ENCODE measurements at regions not wholly inside any gene's neighbourhood (a gene's known extent, or its start where the extent isn't known, plus 50 kb on each side); places are given as distances from the start of the nearest gene placed in this dataset.
"Not testable (repeated sequence)": the region's sequence is repeated elsewhere in the genome, so short reads cannot be mapped to it uniquely, and the experiment has no call there.

DNA sequence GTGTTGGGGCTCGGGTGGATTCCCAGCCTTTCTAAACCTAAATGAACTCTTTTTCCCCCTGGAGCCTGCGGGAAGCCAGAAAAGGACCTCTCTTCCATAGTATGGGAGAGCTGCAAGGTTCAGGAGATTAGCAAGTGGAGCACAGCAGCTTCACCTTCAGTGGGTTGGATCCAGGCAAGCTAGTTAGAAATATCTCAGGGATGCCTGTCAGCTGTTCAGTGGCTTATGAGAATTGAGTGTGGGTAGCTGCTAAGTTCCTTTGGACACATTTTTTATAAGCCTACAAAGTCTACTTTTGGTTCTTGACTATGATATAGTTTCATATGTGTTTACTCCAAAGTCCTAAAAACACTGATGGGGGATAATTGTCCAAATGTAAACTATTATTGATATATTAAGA lies 642.1 kb downstream of the EPM2A start:
- intact Hi-C loops (cut with micrococcal nuclease), result no loop called here
- Mint-ChIP-seq H3K27me3 (no peaks in the 10 kb centered on the region), H3K4me3 (no peak overlapping the region), H3K9me3 (peaks cover 11% of the 10 kb centered on the region), H3K27ac (no peak overlapping the region), H3K4me1 (no peaks in the 10 kb centered on the region), H3K36me3 (ENCODE audit: low read depth) (no peaks in the 10 kb centered on the region)
- ChIA-PET CTCF (no interaction called here), POLR2A (no interaction called here)
- no peak for TF ChIP-seq CTCF (IDR thresholded peaks at IDR 0.05)
- DNase-seq (no peak), ATAC-seq (ENCODE audit: low read depth) (no peak)

DNA sequence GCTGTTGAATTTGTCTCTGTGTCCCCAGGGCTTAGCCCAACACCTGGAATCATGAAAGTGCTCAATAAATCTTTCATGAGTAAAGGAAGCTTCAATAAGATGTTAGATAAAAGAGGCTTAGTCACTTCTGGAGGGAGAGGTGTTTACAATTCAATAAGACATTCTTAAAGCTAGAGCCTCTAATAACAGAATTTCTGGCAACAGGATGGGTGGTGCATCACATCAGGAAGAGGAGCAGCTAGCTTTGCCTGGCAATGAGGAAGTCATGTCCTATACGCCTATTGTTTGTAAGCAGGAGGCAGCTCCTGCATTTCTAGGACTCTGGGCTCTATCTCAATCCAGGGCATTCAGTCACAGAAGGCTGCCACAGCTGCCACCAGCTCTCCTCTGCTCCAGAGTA lies 638.5 kb downstream of the EPM2A start:
- ChIA-PET POLR2A (no interaction called here), CTCF (no interaction called here)
- intact Hi-C loops (cut with micrococcal nuclease), result no loop called here
- Mint-ChIP-seq H3K27me3 (no peaks in the 10 kb centered on the region), H3K9me3 (peaks cover 14% of the 10 kb centered on the region), H3K36me3 (ENCODE audit: low read depth) (no peaks in the 10 kb centered on the region), H3K27ac (no peak overlapping the region), H3K4me3 (no peak overlapping the region), H3K4me1 (no peaks in the 10 kb centered on the region)
- DNase-seq (no peak), ATAC-seq (ENCODE audit: low read depth) (no peak)
- no peak for TF ChIP-seq CTCF (IDR thresholded peaks at IDR 0.05)

DNA sequence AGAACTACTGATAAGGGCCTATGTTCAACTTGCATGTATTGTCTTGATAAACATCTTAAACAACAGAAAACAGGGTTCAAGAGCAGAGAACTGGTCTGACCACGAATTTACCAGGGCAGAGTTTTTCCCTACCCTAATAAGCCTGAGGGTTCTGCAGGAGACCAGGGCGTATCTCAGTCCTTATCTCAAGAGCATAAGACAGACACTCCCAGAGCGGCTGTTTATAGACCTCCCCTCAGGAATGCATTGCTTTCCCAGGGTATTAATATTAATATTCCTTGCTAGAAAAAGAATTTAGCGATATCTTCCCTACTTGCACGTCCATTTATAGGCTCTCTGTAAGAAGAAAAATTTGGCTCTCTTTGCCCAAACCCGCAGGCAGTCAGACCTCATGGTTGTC lies 637.2 kb downstream of the EPM2A start:
- H3K9me3 Mint-ChIP-seq, result peaks cover 14% of the 10 kb centered on the region
- intact Hi-C loops (cut with micrococcal nuclease); POLR2A ChIA-PET; H3K27ac Mint-ChIP-seq; H3K36me3 Mint-ChIP-seq (ENCODE audit: low read depth); H3K27me3 Mint-ChIP-seq; H3K4me1 Mint-ChIP-seq; DNase-seq; ATAC-seq (ENCODE audit: low read depth); H3K4me3 Mint-ChIP-seq; CTCF ChIA-PET: not testable (repeated sequence)

DNA sequence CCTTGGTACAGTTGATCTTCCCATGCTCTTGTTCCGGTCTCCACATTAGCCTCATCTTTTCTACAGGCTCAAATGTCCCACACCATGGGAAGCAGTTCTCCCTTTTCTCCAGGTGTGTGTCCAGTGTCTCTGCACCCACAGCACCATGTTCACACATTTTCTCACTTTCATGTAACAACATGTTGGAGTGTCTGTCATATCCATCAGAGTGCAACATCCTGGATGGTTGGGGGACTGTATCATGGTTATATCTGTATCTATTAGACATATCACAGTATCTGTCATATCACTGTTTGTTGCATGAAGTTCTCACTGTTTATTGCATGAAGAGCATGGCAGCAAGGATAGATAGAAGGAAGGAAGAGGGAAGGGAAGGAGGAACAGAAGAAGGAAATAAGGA lies 635.6 kb downstream of the EPM2A start:
- H3K9me3 Mint-ChIP-seq, result peaks cover 14% of the 10 kb centered on the region
- ChIA-PET POLR2A (no interaction called here), CTCF (no interaction called here)
- no peak for TF ChIP-seq CTCF (IDR thresholded peaks at IDR 0.05)
- no peaks in the 10 kb centered on the region for H3K4me1 Mint-ChIP-seq
- no peaks in the 10 kb centered on the region for H3K36me3 Mint-ChIP-seq (ENCODE audit: low read depth)
- DNase-seq (no peak), ATAC-seq (ENCODE audit: low read depth) (no peak)
- H3K27me3 Mint-ChIP-seq, result no peaks in the 10 kb centered on the region
- intact Hi-C loops (cut with micrococcal nuclease), result no loop called here
- no peak overlapping the region for H3K4me3 Mint-ChIP-seq
- H3K27ac Mint-ChIP-seq, result no peak overlapping the region

DNA sequence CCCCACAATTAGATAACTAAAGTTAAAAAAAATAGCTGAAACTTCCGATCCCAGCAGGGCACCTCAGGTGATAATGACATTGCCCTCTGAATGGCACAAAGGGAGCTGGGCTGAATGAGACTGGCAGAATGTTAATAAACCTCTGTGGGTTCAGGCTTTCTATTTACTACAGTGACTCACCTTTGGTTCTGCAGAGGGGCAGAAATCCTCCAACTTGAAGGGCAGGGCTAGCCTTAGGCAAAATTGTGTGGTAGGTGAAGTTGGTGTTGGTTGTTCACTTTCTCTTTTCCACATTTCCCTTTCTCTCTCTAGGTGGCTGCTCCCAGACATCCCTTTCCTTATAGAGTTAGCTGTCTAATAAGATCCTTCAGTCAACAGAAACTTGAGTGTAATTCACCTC lies 625.2 kb downstream of the EPM2A start:
- CTCF ChIA-PET, result no interaction called here
- Mint-ChIP-seq H3K27ac (no peak overlapping the region), H3K4me1 (no peaks in the 10 kb centered on the region)

DNA sequence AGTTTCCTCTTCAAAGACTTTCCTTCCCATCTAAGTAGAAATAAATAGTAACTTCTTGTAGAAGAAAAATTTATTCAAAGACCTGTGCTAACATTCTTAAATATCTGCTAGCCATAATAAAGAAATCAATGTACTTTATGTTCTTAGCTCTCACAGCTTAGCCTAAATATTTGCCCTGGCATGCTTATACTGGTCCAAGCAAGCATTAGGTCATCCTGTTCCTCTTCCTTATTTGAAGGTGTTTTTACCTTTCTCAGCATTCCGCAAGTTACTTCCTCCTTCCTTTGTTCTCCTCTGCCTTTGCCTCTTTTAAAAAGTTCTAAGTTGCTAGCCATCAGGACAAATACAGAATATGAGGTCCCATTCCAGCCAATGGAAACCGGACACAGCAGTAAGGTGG lies 623.9 kb downstream of the EPM2A start:
- H3K9me3 Mint-ChIP-seq; CTCF ChIA-PET; H3K27me3 Mint-ChIP-seq; POLR2A ChIA-PET; H3K4me3 Mint-ChIP-seq; ATAC-seq (ENCODE audit: low read depth); H3K27ac Mint-ChIP-seq; DNase-seq; intact Hi-C loops (cut with micrococcal nuclease); H3K4me1 Mint-ChIP-seq; H3K36me3 Mint-ChIP-seq (ENCODE audit: low read depth): not testable (repeated sequence)

More for the DNA sequence above, 625.2 kb downstream of the EPM2A start:
- intact Hi-C loops (cut with micrococcal nuclease), result no loop called here
- Mint-ChIP-seq H3K4me3 (no peak overlapping the region), H3K27me3 (no peaks in the 10 kb centered on the region), H3K36me3 (ENCODE audit: low read depth) (no peaks in the 10 kb centered on the region), H3K9me3 (no peaks in the 10 kb centered on the region)
- POLR2A ChIA-PET, result no interaction called here
- DNase-seq, result no peak
- TF ChIP-seq CTCF (IDR thresholded peaks at IDR 0.05), result no peak
- ATAC-seq (ENCODE audit: low read depth), result no peak
